Endothelial cell (in vitro differentiated cells): ENCODE measurements at regions not wholly inside any gene's neighbourhood (a gene's known extent, or its start where the extent isn't known, plus 50 kb on each side); places are given as distances from the start of the nearest gene placed in this dataset.

ENCODE experiments used
- DNase-seq: peaks from one replicate; pipeline ENCODE4 v3.0.0; 2021; ENCODE audit warnings: low spot score
- H3K27ac Mint-ChIP-seq: one replicate; pipeline ENCODE4 v1.8.0; 2021; ENCODE audit warnings: mixed read lengths, inconsistent platforms; ENCODE audit not compliant: unreplicated experiment
- H3K27me3 Mint-ChIP-seq: one replicate; pipeline ENCODE4 v1.8.0; 2021; ENCODE audit warnings: mild to moderate bottlenecking, moderate library complexity, mixed read lengths, inconsistent platforms; ENCODE audit not compliant: unreplicated experiment
- H3K36me3 Mint-ChIP-seq: one replicate; pipeline ENCODE4 v1.8.0; 2021; ENCODE audit warnings: mild to moderate bottlenecking, low read depth, mixed read lengths, inconsistent platforms; ENCODE audit not compliant: unreplicated experiment
- H3K4me1 Mint-ChIP-seq: one replicate; pipeline ENCODE4 v1.8.0; 2021; ENCODE audit warnings: mild to moderate bottlenecking, mixed read lengths, inconsistent platforms; ENCODE audit not compliant: unreplicated experiment
- H3K4me3 Mint-ChIP-seq: one replicate; pipeline ENCODE4 v1.8.0; 2021; ENCODE audit warnings: mild to moderate bottlenecking, mixed read lengths, inconsistent platforms; ENCODE audit not compliant: unreplicated experiment
- H3K9me3 Mint-ChIP-seq: one replicate; pipeline ENCODE4 v1.8.0; 2021; ENCODE audit warnings: mixed read lengths, inconsistent platforms; ENCODE audit not compliant: unreplicated experiment
- TF ChIP-seq, protein P1 (sequence below): fragments of 200-600 bp; sonication (generic); IDR thresholded peaks from one replicate; pipeline ENCODE4 v1.5.0; 2021; ENCODE audit warnings: antibody characterized with exemption; ENCODE audit not compliant: unreplicated experiment

DNA sequence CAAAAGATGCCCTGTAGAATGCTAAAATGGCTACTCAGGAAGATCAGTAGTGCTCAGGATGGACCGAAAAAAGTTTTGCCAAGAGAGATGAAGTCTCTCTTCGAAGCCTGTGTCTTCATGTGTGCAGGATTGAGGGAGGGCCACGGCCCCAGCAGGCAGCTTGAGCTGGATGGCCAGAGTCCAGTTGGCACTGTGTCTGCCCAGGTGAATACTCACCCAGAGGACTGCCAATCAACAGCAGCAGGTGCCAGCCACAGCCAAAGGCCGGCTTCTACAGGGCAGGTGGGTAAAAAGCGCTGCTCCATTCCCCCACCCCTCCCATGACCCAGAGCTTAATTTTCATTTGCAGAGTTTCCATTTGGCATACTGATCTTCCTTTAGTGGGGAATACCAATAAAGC lies 287.9 kb upstream of the ZNF608 start:
- Mint-ChIP-seq H3K9me3 (no peaks in the 10 kb centered on the region), H3K27me3 (peaks cover 1% of the 10 kb centered on the region), H3K27ac (no peak overlapping the region), H3K4me1 (peaks cover 4% of the 10 kb centered on the region), H3K36me3 (no peaks in the 10 kb centered on the region), H3K4me3 (no peak overlapping the region)
- TF ChIP-seq, protein P1, sequence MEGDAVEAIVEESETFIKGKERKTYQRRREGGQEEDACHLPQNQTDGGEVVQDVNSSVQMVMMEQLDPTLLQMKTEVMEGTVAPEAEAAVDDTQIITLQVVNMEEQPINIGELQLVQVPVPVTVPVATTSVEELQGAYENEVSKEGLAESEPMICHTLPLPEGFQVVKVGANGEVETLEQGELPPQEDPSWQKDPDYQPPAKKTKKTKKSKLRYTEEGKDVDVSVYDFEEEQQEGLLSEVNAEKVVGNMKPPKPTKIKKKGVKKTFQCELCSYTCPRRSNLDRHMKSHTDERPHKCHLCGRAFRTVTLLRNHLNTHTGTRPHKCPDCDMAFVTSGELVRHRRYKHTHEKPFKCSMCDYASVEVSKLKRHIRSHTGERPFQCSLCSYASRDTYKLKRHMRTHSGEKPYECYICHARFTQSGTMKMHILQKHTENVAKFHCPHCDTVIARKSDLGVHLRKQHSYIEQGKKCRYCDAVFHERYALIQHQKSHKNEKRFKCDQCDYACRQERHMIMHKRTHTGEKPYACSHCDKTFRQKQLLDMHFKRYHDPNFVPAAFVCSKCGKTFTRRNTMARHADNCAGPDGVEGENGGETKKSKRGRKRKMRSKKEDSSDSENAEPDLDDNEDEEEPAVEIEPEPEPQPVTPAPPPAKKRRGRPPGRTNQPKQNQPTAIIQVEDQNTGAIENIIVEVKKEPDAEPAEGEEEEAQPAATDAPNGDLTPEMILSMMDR: no peak
- no peak for DNase-seq

GRCh38 chr5:125036494-125036893 lies 290.1 kb upstream of the ZNF608 start:
- TF ChIP-seq, protein P1: no peak
- Mint-ChIP-seq H3K4me3 (no peak overlapping the region), H3K36me3 (no peaks in the 10 kb centered on the region)

GRCh38 chr5:125037020-125037419 lies 290.6 kb upstream of the ZNF608 start:
- Mint-ChIP-seq H3K27ac (no peak overlapping the region), H3K4me1 (peaks cover 11% of the 10 kb centered on the region), H3K36me3 (no peaks in the 10 kb centered on the region), H3K4me3 (no peak overlapping the region), H3K27me3 (no peaks in the 10 kb centered on the region), H3K9me3 (no peaks in the 10 kb centered on the region)
- no peak for DNase-seq
- TF ChIP-seq, protein P1: no peak

More at GRCh38 chr5:125036494-125036893, 290.1 kb upstream of the ZNF608 start:
- peaks cover 5% of the 10 kb centered on the region for H3K4me1 Mint-ChIP-seq
- no peak for DNase-seq
- H3K27me3 Mint-ChIP-seq: no peaks in the 10 kb centered on the region
- H3K9me3 Mint-ChIP-seq: no peaks in the 10 kb centered on the region
- H3K27ac Mint-ChIP-seq: no peak overlapping the region

GRCh38 chr5:125037530-125037929 lies 291.1 kb upstream of the ZNF608 start:
- no peaks in the 10 kb centered on the region for H3K9me3 Mint-ChIP-seq
- H3K4me1 Mint-ChIP-seq: peaks cover 16% of the 10 kb centered on the region
- no peaks in the 10 kb centered on the region for H3K36me3 Mint-ChIP-seq
- DNase-seq: no peak
- no peaks in the 10 kb centered on the region for H3K27me3 Mint-ChIP-seq
- TF ChIP-seq, protein P1: no peak
- H3K4me3 Mint-ChIP-seq: no peak overlapping the region
- H3K27ac Mint-ChIP-seq: no peak overlapping the region

- TF ChIP-seq, protein P1: no peak
- Mint-ChIP-seq H3K27me3 (no peaks in the 10 kb centered on the region), H3K36me3 (no peaks in the 10 kb centered on the region), H3K27ac (no peak overlapping the region), H3K9me3 (no peaks in the 10 kb centered on the region), H3K4me1 (peaks cover 22% of the 10 kb centered on the region), H3K4me3 (no peak overlapping the region)
- DNase-seq: no peak
These were observed 292.0 kb upstream of the ZNF608 start for GRCh38 chr5:125038477-125038876.
